ENCODE measurements at regions not wholly inside any gene's neighbourhood (a gene's known extent, or its start where the extent isn't known, plus 50 kb on each side); places are given as distances from the start of the nearest gene placed in this dataset.
A peak's percentile ranks its signal among the peaks of the same experiment; 100 is the strongest.

DNA sequence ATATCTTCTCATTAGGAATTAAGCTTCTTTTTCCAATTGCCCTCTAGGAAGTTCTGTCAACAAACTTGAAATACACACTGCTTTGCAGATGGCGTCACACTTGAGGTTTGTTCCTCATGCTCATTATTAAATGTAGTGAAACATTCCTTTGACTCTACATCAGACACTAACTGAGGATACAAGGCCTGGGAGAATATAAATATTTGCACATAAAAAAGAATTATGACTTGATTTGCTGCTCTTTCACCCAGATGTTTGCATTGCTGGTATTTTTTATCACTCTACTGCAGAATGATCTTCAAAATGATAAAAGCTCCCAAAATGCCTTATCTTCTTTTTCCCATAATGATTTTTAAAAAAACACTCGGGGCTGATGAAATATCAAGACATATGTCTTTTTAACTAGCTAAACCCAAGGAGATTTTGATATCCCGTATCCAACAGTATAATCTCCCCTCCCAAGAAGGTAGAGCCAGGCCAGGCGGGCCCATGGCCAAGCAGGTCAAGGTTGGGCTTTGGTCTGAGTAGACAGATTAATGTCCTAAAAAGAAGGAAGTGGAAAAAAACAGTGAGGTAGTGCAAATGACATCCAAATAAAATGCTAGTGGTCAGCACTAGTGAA, 264.6 kb downstream of the HHIPL2 start:
- POLR2A ChIA-PET (ENCODE audit: partially characterized antibody) = no interaction called here
- H3K4me3 Mint-ChIP-seq = no peak overlapping the region
- intact Hi-C loops (cut with micrococcal nuclease) = no loop called here

DNA sequence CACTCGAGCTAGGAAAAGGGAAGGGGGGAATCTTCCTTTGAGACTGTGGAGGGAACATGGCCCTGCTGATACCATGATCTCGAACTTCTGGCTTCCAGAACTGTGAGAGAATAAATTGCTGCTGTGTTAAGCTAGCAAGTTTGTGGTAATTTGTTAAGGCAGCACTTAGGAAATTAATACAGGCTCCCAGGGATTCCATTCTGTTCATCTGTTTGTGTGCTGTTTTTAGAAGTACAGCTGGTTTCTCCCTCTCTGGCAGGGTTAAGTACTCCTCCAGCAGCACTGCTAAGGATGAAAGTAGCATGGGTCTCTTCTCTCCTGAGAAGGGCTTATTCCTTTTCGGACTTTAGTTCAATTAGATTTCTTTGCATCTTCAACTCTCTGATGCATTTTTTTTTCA, 268.3 kb downstream of the HHIPL2 start:
- no peak for DNase-seq
- no peaks in the 10 kb centered on the region for H3K36me3 Mint-ChIP-seq
- intact Hi-C loops (cut with micrococcal nuclease) = no loop called here
- H3K36me3 ChIP-seq (ENCODE audit: insufficient read depth, low read length) = no peaks in the 10 kb centered on the region
- H3K4me1 Mint-ChIP-seq = no peaks in the 10 kb centered on the region
- H3K4me3 Mint-ChIP-seq = no peak overlapping the region
- no peak overlapping the region for H3K4me3 ChIP-seq (ENCODE audit: low read length in 2 of 2)
- no peak overlapping the region for H3K27ac Mint-ChIP-seq
- H3K27me3 ChIP-seq (ENCODE audit: insufficient read depth, low read length) = no peaks in the 10 kb centered on the region
- POLR2A ChIA-PET (ENCODE audit: partially characterized antibody) = no interaction called here
- peaks cover 0 to 7% (median 2%) of the 10 kb centered on the region in 8 donors for H3K9me3 Mint-ChIP-seq
- H3K9me3 ChIP-seq (ENCODE audit: control insufficient read depth in 1 of 2, low read length in 2 of 2) = no peaks in the 10 kb centered on the region
- peaks cover 3 to 4% of the 10 kb centered on the region in 2 donors for H3K27me3 Mint-ChIP-seq
- H3K4me1 ChIP-seq (ENCODE audit: insufficient read depth, low read length) = no peaks in the 10 kb centered on the region
- CTCF ChIA-PET (ENCODE audit: partially characterized antibody) = no interaction called here
- H3K27ac ChIP-seq (ENCODE audit: low read depth, low read length) = no peak overlapping the region

More for the DNA sequence above, 264.6 kb downstream of the HHIPL2 start:
- no peak for DNase-seq
- no peaks in the 10 kb centered on the region for H3K36me3 ChIP-seq (ENCODE audit: insufficient read depth, low read length)
- Mint-ChIP-seq H3K27ac (no peak overlapping the region), H3K4me1 (no peaks in the 10 kb centered on the region), H3K9me3 (peaks cover 0 to 7% (median 2%) of the 10 kb centered on the region in 8 donors), H3K27me3 (peaks cover 3 to 4% of the 10 kb centered on the region in 2 donors), H3K36me3 (no peaks in the 10 kb centered on the region)
- H3K27ac ChIP-seq (ENCODE audit: low read depth, low read length) = no peak overlapping the region
- H3K27me3 ChIP-seq (ENCODE audit: insufficient read depth, low read length) = no peaks in the 10 kb centered on the region
- CTCF ChIA-PET (ENCODE audit: partially characterized antibody) = interaction anchor here (1.0 kb wide), 1 partner anchor 181 kb away, joined by 4 read pairs; no protein-coding TSS in a partner anchor
- H3K4me3 ChIP-seq (ENCODE audit: low read length in 2 of 2) = no peak overlapping the region
- H3K4me1 ChIP-seq (ENCODE audit: insufficient read depth, low read length) = no peaks in the 10 kb centered on the region
- H3K9me3 ChIP-seq (ENCODE audit: control insufficient read depth in 1 of 2, low read length in 2 of 2) = no peaks in the 10 kb centered on the region

DNA sequence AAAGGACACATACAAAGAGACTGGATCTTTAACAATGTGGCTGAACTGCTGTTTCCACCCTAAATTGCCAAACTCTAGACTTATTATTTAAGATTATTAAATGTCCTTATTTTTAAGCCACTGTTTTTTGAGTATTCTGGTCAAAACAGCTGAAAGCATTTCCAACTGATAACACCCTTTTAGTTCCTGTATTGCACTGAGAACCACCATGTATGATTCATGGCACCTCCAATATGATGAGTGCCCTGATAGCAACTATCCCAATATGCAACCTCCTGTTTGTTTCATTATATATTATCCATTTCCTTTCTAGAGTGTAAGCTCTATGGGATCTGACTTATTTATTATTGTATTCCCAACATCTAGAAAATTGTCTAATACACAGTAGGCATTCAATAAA, 269.4 kb downstream of the HHIPL2 start:
- no peaks in the 10 kb centered on the region for H3K27me3 ChIP-seq (ENCODE audit: insufficient read depth, low read length)
- H3K9me3 ChIP-seq (ENCODE audit: control insufficient read depth in 1 of 2, low read length in 2 of 2) = no peaks in the 10 kb centered on the region
- no peaks in the 10 kb centered on the region for H3K36me3 Mint-ChIP-seq
- H3K27me3 Mint-ChIP-seq = peaks cover under 1 to 3% of the 10 kb centered on the region in 2 donors
- intact Hi-C loops (cut with micrococcal nuclease) = no loop called here
- H3K9me3 Mint-ChIP-seq = peaks cover 0 to 7% (median 2%) of the 10 kb centered on the region in 8 donors
- no peak overlapping the region for H3K27ac ChIP-seq (ENCODE audit: low read depth, low read length)
- ChIA-PET POLR2A (ENCODE audit: partially characterized antibody) (no interaction called here), CTCF (ENCODE audit: partially characterized antibody) (no interaction called here)
- H3K27ac Mint-ChIP-seq = no peak overlapping the region
- no peaks in the 10 kb centered on the region for H3K4me1 ChIP-seq (ENCODE audit: insufficient read depth, low read length)
- no peaks in the 10 kb centered on the region for H3K36me3 ChIP-seq (ENCODE audit: insufficient read depth, low read length)
- no peak for DNase-seq
- no peak overlapping the region for H3K4me3 Mint-ChIP-seq
- H3K4me3 ChIP-seq (ENCODE audit: low read length in 2 of 2) = no peak overlapping the region
- no peaks in the 10 kb centered on the region for H3K4me1 Mint-ChIP-seq

DNA sequence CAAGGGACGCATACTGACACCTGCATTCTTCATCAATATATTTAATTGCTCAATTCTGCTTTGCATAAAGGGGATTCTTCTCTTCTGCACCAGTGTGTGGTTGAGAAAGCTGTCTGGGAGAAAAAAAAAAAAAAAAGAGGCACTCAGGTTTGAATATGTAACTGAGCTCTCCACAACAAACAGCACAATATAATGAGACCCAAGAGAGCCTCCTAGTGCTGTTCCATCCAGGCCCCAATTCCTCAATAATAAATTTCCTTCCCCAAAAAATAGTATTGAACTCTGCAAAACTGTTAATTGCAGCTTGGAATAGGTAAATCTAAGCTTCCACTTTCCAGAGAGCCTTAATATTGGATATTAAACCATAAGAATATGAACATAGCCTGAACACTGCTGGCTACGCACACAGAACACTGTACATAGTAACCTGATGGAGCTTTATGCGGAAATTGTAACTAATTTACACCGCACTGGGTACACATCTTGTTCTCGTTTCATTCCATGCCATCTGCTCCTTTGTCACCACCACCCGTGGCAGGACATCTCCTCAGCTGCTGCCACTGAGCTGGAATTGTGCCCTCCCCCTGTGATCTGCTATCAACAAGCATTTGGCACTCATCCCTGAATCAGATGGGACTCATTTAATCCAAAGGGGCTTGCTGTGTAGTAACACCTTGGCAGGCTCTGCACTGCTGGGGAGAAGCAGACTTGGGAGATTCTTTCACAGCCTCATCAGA, 272.0 kb downstream of the HHIPL2 start:
- POLR2A ChIA-PET (ENCODE audit: partially characterized antibody) = no interaction called here
- peaks cover 0 to 7% (median 2%) of the 10 kb centered on the region in 8 donors for H3K9me3 Mint-ChIP-seq

DNA sequence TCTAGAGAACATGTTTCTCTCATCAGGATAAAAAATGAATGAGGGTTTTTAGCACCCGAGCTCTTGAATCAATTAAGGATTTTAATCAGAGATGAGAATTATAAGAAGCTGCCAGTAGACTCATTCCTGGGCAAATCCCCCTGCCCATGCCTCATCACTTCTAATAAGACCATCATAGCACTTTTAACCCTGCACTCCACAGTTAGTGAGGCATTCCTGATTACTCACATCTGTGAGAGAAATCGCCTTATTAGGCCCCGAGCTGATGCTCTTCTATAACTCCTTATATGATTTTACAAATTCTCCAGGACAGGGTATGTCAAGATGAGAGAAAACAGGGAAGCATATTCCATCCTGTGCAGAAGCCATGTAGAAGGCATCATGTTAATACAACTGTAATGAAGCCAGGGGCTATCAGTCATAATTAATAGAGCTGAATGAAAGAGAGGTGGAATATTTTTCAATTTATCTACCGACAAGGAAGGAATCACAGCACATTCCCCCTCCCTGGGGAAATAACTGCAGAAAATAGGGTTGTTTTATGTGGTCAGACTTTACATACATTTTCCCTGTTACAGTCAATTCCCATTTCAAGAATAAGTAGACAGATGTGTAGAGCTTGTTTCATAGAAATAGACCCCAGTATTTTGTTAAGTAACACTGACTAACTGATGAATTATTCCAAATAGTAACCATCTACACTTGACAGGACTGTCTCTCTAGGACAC, 272.7 kb downstream of the HHIPL2 start:
- Histone ChIP-seq H3K36me3 (ENCODE audit: insufficient read depth, low read length) (no peaks in the 10 kb centered on the region), H3K9me3 (ENCODE audit: control insufficient read depth in 1 of 2, low read length in 2 of 2) (no peaks in the 10 kb centered on the region), H3K27ac (ENCODE audit: low read depth, low read length) (no peak overlapping the region), H3K4me3 (ENCODE audit: low read length in 2 of 2) (no peak overlapping the region), H3K27me3 (ENCODE audit: insufficient read depth, low read length) (no peaks in the 10 kb centered on the region), H3K4me1 (ENCODE audit: insufficient read depth, low read length) (no peaks in the 10 kb centered on the region)
- ChIA-PET POLR2A (ENCODE audit: partially characterized antibody) (no interaction called here), CTCF (ENCODE audit: partially characterized antibody) (interaction anchor here (1.2 to 1.8 kb wide), 2 partner anchors 11 to 17 kb away, joined by 5 read pairs; no protein-coding TSS in a partner anchor)
- no peaks in the 10 kb centered on the region for H3K36me3 Mint-ChIP-seq
- H3K27ac Mint-ChIP-seq = no peak overlapping the region
- H3K9me3 Mint-ChIP-seq = peaks cover 0 to 5% (median under 1%) of the 10 kb centered on the region in 8 donors
- no peak overlapping the region for H3K4me3 Mint-ChIP-seq
- no peak for DNase-seq
- no peaks in the 10 kb centered on the region for H3K4me1 Mint-ChIP-seq
- no peaks in the 10 kb centered on the region for H3K27me3 Mint-ChIP-seq
- intact Hi-C loops (cut with micrococcal nuclease) = no loop called here

More for the DNA sequence above, 272.0 kb downstream of the HHIPL2 start:
- no peak overlapping the region for H3K27ac ChIP-seq (ENCODE audit: low read depth, low read length)
- H3K4me1 ChIP-seq (ENCODE audit: insufficient read depth, low read length) = no peaks in the 10 kb centered on the region
- H3K27ac Mint-ChIP-seq = no peak overlapping the region
- CTCF ChIA-PET (ENCODE audit: partially characterized antibody) = interaction anchor here (1.2 to 1.8 kb wide), 2 partner anchors 11 to 16 kb away, joined by 5 read pairs; no protein-coding TSS in a partner anchor
- H3K27me3 Mint-ChIP-seq = no peaks in the 10 kb centered on the region
- H3K9me3 ChIP-seq (ENCODE audit: control insufficient read depth in 1 of 2, low read length in 2 of 2) = no peaks in the 10 kb centered on the region
- no peak for DNase-seq
- no peaks in the 10 kb centered on the region for H3K36me3 ChIP-seq (ENCODE audit: insufficient read depth, low read length)
- H3K4me3 ChIP-seq (ENCODE audit: low read length in 2 of 2) = no peak overlapping the region
- no peaks in the 10 kb centered on the region for H3K27me3 ChIP-seq (ENCODE audit: insufficient read depth, low read length)
- H3K36me3 Mint-ChIP-seq = no peaks in the 10 kb centered on the region
- H3K4me3 Mint-ChIP-seq = no peak overlapping the region
- H3K4me1 Mint-ChIP-seq = no peaks in the 10 kb centered on the region
- intact Hi-C loops (cut with micrococcal nuclease) = no loop called here

DNA sequence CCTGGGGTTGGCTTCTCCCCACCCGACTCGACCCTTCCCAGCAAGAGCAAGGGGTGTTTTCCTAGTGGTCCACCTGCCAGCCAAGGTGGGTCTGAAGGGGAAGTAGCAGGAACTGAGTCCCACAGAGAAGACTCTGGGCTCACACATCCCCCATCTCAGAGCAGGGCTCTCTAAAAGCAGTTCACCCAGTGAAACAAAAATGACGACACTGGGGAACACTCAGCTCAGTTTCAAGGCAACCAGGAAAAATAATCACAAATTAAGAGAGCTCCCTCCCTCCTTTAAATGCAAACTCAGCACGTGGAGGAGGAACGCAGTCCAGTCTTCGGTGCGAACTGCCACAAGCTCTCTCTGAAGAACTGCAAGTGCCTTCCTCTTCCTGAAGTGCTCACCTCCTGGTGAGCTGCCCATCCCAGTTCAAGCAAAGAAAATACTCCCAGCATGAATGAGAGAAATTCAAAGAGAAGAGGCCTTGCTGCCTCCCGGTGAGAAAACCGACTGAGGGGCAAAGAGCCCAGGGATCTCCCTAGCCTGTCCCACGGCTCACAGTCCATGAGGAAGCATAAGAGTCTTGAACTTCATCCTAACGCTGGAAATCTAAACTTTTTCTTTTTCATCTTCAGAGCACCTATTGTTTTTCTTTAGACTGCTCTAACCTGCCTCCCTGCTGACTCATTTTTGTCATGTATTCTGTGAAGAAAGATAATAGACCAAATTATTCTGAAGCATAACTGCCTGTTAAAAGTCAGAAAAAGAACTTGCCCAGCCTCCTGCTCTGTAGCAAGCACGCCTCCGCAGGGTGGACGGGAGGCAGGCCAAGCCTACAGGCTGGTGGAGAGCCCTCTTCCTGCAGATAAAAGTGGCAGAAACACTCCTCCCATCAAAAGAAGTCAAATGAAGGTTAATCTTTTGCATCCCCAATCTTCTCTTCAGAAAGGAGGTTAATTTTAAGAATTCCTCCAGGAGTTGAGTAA, 281.4 kb downstream of the HHIPL2 start:
- H3K9me3 ChIP-seq (ENCODE audit: control insufficient read depth in 1 of 2, low read length in 2 of 2) = no peaks in the 10 kb centered on the region
- ChIA-PET POLR2A (ENCODE audit: partially characterized antibody) (no interaction called here), CTCF (ENCODE audit: partially characterized antibody) (interaction anchor here (2.6 kb wide), 1 partner anchor 189 kb away, joined by 11 read pairs; no protein-coding TSS in a partner anchor)
- peaks cover 0 to 4% (median 1%) of the 10 kb centered on the region in 4 donors for H3K4me1 Mint-ChIP-seq
- no peak overlapping the region for H3K4me3 Mint-ChIP-seq
- H3K36me3 Mint-ChIP-seq = no peaks in the 10 kb centered on the region
- H3K9me3 Mint-ChIP-seq = peaks cover 0 to 1% (median 0%) of the 10 kb centered on the region in 8 donors
- H3K27ac ChIP-seq (ENCODE audit: low read depth, low read length) = no peak overlapping the region
- intact Hi-C loops (cut with micrococcal nuclease) = no loop called here
- H3K4me3 ChIP-seq (ENCODE audit: low read length in 2 of 2) = no peak overlapping the region
- no peaks in the 10 kb centered on the region for H3K27me3 Mint-ChIP-seq
- H3K27me3 ChIP-seq (ENCODE audit: insufficient read depth, low read length) = no peaks in the 10 kb centered on the region
- no peak for DNase-seq
- H3K4me1 ChIP-seq (ENCODE audit: insufficient read depth, low read length) = no peaks in the 10 kb centered on the region
- no peaks in the 10 kb centered on the region for H3K36me3 ChIP-seq (ENCODE audit: insufficient read depth, low read length)
- peak overlapping the region in 2 of 7 donors; percentile 23 to 29 for H3K27ac Mint-ChIP-seq
